SKM-1 (cell line): ENCODE measurements at regions not wholly inside any gene's neighbourhood (a gene's known extent, or its start where the extent isn't known, plus 50 kb on each side); places are given as distances from the start of the nearest gene placed in this dataset.
"Not testable (repeated sequence)": the region's sequence is repeated elsewhere in the genome, so short reads cannot be mapped to it uniquely, and the experiment has no call there.

Experiments
- DNase-seq: peaks from one replicate; lab custom pipeline; 2025; ENCODE audit not compliant: unreplicated experiment; lab: John Stamatoyannopoulos, UW

DNA sequence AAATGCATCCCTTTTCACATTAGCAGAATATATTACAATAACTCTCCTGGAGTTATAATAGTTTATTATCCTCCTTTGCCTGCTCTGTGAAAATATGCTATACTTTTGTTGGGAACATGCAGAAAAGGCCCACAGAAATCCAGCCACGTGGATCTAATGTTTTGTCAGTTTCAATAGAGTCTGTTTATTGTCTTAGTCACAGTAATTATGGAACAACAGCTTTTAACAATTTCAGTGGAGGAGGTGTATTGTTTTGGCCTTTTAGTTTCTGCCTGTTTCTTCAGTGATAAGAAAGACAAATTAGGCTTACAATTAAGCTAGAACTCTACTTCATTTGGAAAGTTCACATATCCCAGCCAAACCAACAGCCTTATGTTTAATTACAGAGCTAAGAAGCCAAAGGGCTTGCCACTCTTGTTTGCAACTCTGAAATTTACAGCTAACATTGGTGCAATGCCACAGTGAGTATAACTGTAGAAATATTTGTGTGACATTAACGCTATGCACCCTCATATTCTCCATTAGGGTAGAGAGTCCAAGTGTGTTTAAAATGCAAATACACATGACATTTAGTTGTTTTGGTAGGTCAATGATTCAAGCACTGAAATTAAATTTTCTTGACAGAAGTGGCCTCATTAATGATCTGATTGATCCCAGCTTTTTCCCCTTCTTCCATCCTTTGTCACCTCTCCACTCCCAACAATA, 175.8 kb downstream of the USP46 start:
- no peak for DNase-seq

- DNase-seq = no peak
These were observed 151.3 kb downstream of the USP46 start for GRCh38 chr4:52507774-52508173.

- DNase-seq = no peak
These were observed 148.0 kb downstream of the USP46 start for GRCh38 chr4:52510939-52511565.

DNA sequence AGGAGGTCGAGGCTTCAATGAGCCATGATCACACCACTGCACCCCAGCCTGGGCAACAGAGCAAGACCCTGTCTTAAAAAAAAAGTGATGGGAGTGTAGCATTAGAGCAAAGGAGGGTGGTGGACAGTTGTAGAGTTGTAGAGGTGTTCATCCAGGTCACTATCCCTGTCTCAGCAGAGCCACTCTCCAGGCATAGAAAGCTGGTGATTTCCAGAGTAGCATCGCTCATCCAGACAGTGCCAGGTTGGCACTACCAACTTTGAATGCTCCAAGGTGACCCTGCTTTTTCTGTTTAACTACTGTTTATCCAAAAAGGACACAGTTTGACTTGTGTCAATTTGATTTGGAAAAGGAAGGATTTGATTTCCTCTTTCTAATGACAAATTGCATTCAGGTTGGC, 147.3 kb downstream of the USP46 start:
- DNase-seq = no peak

DNA sequence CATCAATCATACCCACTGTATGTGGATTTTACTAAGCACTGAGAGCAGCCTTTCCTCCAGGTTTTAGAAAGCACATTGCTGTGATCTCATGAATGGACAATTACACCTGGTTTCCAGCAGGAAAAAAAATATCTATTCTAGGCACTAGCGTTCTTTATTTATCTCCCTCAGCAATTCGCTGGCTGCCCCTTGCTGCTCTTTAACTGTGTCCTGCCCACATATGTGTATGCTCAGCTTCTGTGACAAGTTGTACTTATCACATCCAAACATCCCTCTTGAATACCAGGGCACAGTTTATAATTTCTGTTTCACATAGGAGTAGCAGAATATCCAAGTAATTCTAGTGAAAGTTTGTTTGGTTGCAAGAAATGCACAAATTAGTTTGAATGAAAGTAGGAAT, 146.8 kb downstream of the USP46 start:
- DNase-seq = no peak

DNA sequence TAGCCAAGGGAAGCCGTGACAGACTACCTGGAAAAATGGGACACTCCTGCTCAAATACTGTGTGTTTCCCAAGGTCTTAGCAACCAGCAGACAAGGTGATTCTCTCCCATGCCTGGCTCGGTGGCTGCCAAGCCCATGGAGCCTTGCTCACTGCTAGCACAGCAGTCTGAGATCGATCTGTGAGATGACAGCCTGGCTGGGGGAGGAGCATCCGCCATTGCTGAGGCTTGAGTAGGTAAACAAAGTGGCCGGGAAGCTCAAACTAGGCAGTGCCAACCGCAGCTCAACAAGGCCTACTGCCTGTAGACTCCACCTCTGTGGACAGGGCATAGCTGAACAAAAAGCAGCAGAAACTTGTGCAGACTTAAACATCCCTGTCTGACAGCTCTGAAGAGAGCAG, 137.0 kb downstream of the USP46 start:
- not testable (repeated sequence) for DNase-seq

GRCh38 chr4:52529983-52530382, 129.1 kb downstream of the USP46 start:
- no peak for DNase-seq

- no peak for DNase-seq
These were observed 123.3 kb downstream of the USP46 start for GRCh38 chr4:52535793-52536192.
